ENCODE measurements at regions not wholly inside any gene's neighbourhood (a gene's known extent, or its start where the extent isn't known, plus 50 kb on each side); places are given as distances from the start of the nearest gene placed in this dataset.
A peak's percentile ranks its signal among the peaks of the same experiment; 100 is the strongest.

DNA sequence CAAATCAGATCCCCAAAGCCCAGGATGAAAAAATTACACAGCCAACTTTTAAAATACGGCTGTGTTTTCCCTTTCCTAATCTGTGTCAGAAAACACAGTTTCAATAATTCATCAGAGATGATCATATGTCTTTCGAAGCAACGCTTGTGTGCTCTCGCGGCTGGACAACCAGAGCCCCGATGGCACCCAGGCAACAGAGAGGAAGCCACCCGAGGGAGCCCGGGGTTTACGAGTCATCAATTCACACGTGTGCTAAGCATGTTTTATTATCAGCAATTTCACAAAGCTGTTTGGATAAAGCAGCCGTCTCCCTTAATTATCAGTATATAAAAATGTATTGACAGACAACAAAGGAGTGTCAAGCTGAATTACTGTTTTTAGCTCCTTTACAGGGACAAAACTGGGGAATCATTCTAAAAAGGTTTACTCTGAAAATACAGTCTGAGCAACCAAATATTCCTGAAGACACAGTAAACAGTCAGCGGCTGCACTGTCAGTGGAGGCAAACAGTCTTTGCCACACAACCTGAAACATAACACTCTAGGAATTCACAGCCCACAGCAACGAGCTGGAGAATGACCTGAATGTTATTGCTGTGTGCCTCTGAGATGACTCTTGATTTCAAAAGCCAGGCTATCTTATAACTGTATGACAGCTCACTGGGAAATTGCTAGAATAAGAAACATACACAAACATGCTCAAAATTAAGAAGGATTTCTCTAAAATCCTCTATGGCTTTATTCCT lies 201.0 kb downstream of the SIPA1L2 start:
- DNase-seq (ENCODE audit: low read depth), result no peak
- TF ChIP-seq CTCF (IDR thresholded peaks at IDR 0.05; ENCODE audit: low read depth, low read length, missing control alignments), result no peak
- H3K4me3 ChIP-seq (ENCODE audit: low read depth, low read length), result no peak overlapping the region
- in situ Hi-C loops (cut with HindIII; ENCODE audit: low sequenced_read_pairs), result no loop called here

DNA sequence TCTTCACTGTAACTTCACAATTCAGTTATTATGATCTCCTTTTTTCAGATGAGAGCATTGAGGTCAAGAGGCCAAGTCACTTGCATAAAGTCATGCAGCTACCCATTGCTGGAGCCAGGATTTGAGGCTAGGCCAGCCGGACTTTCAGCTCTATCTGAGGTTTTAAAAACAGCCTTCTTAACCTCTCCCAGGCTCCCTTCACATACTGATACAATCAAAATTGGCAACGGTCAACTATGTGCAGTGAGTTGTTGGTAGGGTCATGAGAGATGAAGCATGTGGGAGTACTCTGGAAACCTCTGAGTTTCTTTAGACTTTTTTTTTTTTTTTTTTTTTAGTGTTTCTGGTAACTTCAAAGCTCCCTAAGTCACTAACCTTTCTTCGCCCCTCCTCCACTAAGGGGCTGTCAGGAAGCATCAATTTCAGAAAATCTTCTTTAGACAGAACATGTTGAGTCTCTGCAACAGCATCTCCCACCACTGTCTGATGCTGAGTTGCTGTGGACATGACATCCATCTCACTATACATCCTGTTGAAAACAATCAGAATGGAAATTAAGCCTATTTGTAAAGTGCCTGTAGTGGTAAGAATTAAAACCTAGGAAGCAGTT lies 201.8 kb downstream of the SIPA1L2 start:
- no peak overlapping the region for H3K4me3 ChIP-seq (ENCODE audit: low read depth, low read length)
- no peak for TF ChIP-seq CTCF (IDR thresholded peaks at IDR 0.05; ENCODE audit: low read depth, low read length, missing control alignments)
- in situ Hi-C loops (cut with HindIII; ENCODE audit: low sequenced_read_pairs), result no loop called here
- no peak for DNase-seq (ENCODE audit: low read depth)

GRCh38 chr1:232426801-232427200 lies 203.1 kb downstream of the SIPA1L2 start:
- TF ChIP-seq CTCF (IDR thresholded peaks at IDR 0.05; ENCODE audit: low read depth, low read length, missing control alignments), result no peak
- no peak overlapping the region for H3K4me3 ChIP-seq (ENCODE audit: low read depth, low read length)
- DNase-seq (ENCODE audit: low read depth), result peak; percentile 28
- in situ Hi-C loops (cut with HindIII; ENCODE audit: low sequenced_read_pairs), result no loop called here

GRCh38 chr1:232425421-232425820 lies 204.5 kb downstream of the SIPA1L2 start:
- in situ Hi-C loops (cut with HindIII; ENCODE audit: low sequenced_read_pairs), result no loop called here
- TF ChIP-seq CTCF (IDR thresholded peaks at IDR 0.05; ENCODE audit: low read depth, low read length, missing control alignments), result no peak
- H3K4me3 ChIP-seq (ENCODE audit: low read depth, low read length), result no peak overlapping the region
- no peak for DNase-seq (ENCODE audit: low read depth)

GRCh38 chr1:232423591-232423990 lies 206.3 kb downstream of the SIPA1L2 start:
- DNase-seq (ENCODE audit: low read depth), result no peak
- in situ Hi-C loops (cut with HindIII; ENCODE audit: low sequenced_read_pairs), result no loop called here
- TF ChIP-seq CTCF (IDR thresholded peaks at IDR 0.05; ENCODE audit: low read depth, low read length, missing control alignments), result no peak
- no peak overlapping the region for H3K4me3 ChIP-seq (ENCODE audit: low read depth, low read length)

DNA sequence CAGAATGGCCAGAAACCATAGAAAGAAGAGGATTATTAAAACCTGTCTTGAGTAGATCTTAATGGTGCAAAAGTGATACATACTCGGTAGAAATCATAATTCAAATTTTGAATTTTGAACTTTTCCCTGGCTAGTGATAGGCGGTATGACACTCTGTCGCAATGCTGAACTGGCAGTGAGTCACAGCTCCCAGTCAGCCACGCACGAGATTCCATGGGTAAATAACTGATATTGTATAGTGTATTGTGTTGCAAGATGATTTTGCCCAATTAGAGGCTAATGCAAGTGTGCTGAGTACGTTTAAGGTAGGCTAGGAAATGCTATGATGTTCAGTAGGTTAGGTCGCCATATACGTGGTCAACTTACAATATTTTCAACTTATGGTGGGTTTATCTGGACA lies 207.0 kb downstream of the SIPA1L2 start:
- in situ Hi-C loops (cut with HindIII; ENCODE audit: low sequenced_read_pairs), result no loop called here
- DNase-seq (ENCODE audit: low read depth), result no peak
- H3K4me3 ChIP-seq (ENCODE audit: low read depth, low read length), result no peak overlapping the region
- no peak for TF ChIP-seq CTCF (IDR thresholded peaks at IDR 0.05; ENCODE audit: low read depth, low read length, missing control alignments)
